Liver (tissue), 8 donors: ENCODE measurements at regions not wholly inside any gene's neighbourhood (a gene's known extent, or its start where the extent isn't known, plus 50 kb on each side); places are given as distances from the start of the nearest gene placed in this dataset.

Experiments used
- DNase-seq: peaks from one replicate; pipeline ENCODE4 v3.0.0-alpha.2; 2017; ENCODE audit warnings: low spot score
- H3K27ac ChIP-seq, 2 donors: one replicate each; pipeline ENCODE4 v1.7.0; 2013; ENCODE audit warnings: inconsistent platforms in 2 of 2, low read length in 2 of 2, control low read depth in 1 of 2, low read depth in 1 of 2, mild to moderate bottlenecking in 1 of 2
- H3K27me3 ChIP-seq, 4 donors: one replicate each; pipeline versions ENCODE4 v1.6.1 to v1.7.0; 2013; ENCODE audit warnings: low read length in 3 of 4, inconsistent platforms in 1 of 4, mild to moderate bottlenecking in 1 of 4, moderate library complexity in 1 of 4; ENCODE audit not compliant: control insufficient read depth in 4 of 4, insufficient read depth in 4 of 4
- H3K36me3 ChIP-seq, 4 donors: one replicate each; pipeline versions ENCODE4 v1.6.1 to v1.7.0; 2013; ENCODE audit warnings: low read length in 3 of 4, mild to moderate bottlenecking in 3 of 4, low read depth in 1 of 4, moderate library complexity in 1 of 4; ENCODE audit not compliant: control insufficient read depth in 4 of 4, insufficient read depth in 3 of 4
- H3K4me1 ChIP-seq, 4 donors: one replicate each; pipeline versions ENCODE4 v1.6.1 to v1.7.0; 2013; ENCODE audit warnings: low read length in 3 of 4, mild to moderate bottlenecking in 3 of 4, moderate library complexity in 1 of 4; ENCODE audit not compliant: control insufficient read depth in 4 of 4, insufficient read depth in 4 of 4
- H3K4me3 ChIP-seq, 3 donors: one replicate each; pipeline versions ENCODE4 v1.6.1 to v1.7.0; 2013; ENCODE audit warnings: low read length in 3 of 3, control low read depth in 1 of 3, low read depth in 1 of 3, mild to moderate bottlenecking in 1 of 3
- H3K9ac ChIP-seq, 2 donors: one replicate each; pipeline ENCODE4 v1.7.0; 2013; ENCODE audit warnings: low read length in 2 of 2, mild to moderate bottlenecking in 2 of 2, moderate library complexity in 2 of 2, control low read depth in 1 of 2, low read depth in 1 of 2
- H3K9me3 ChIP-seq, 4 donors: one replicate each; pipeline versions ENCODE4 v1.6.1 to v1.7.0; 2013; ENCODE audit warnings: low read length in 3 of 4; ENCODE audit not compliant: control insufficient read depth in 4 of 4
- ATF3 ChIP-seq: IDR thresholded peaks from 2 replicates; pipeline ENCODE4 v1.6.1; 2016; ENCODE audit warnings: antibody characterized with exemption
- CTCF ChIP-seq: fragments of 150-350 bp; IDR thresholded peaks from 2 replicates; pipeline ENCODE4 v1.5.1; 2017; ENCODE audit warnings: improper control_type of control experiment, low read depth, low read length; ENCODE audit not compliant: missing input control
- EGR1 ChIP-seq, 2 donors: IDR thresholded peaks; 2 replicates each; pipeline ENCODE4 v1.6.1; 2016 to 2018; ENCODE audit warnings: antibody characterized with exemption in 2 of 2, low read depth in 2 of 2
- GABPA ChIP-seq, 2 donors: IDR thresholded peaks in 1 of 2; conservative IDR thresholded peaks in 1 of 2; 2 replicates each; pipeline ENCODE4 v1.6.1; 2016; ENCODE audit warnings: antibody characterized with exemption in 2 of 2, mild to moderate bottlenecking in 1 of 2, moderate library complexity in 1 of 2
- MAX ChIP-seq: IDR thresholded peaks from 2 replicates; pipeline ENCODE4 v1.6.1; 2016; ENCODE audit warnings: antibody characterized with exemption
- NR2F2 ChIP-seq: IDR thresholded peaks from 2 replicates; pipeline ENCODE4 v1.6.1; 2016; ENCODE audit warnings: antibody characterized with exemption
- RAD21 ChIP-seq, 2 donors: IDR thresholded peaks; 2 replicates each; pipeline ENCODE4 v1.6.1; 2016; ENCODE audit warnings: antibody characterized with exemption in 2 of 2, mild to moderate bottlenecking in 2 of 2
- REST ChIP-seq: IDR thresholded peaks from 2 replicates; pipeline ENCODE4 v1.6.1; 2016; ENCODE audit warnings: antibody characterized with exemption, mild to moderate bottlenecking
- RXRA ChIP-seq, 2 donors: IDR thresholded peaks; 2 replicates each; pipeline ENCODE4 v1.6.1; 2017 to 2018; ENCODE audit warnings: antibody characterized with exemption in 2 of 2, mild to moderate bottlenecking in 1 of 2
- SP1 ChIP-seq: IDR thresholded peaks from 2 replicates; pipeline ENCODE4 v1.6.1; 2018; ENCODE audit warnings: antibody characterized with exemption, mild to moderate bottlenecking
- TAF1 ChIP-seq: conservative IDR thresholded peaks from 2 replicates; pipeline ENCODE4 v1.6.1; 2016; ENCODE audit warnings: antibody characterized with exemption, mild to moderate bottlenecking
- YY1 ChIP-seq: IDR thresholded peaks from 2 replicates; pipeline ENCODE4 v1.6.1; 2016; ENCODE audit warnings: antibody characterized with exemption, mild to moderate bottlenecking
- ZBTB33 ChIP-seq: IDR thresholded peaks from 2 replicates; pipeline ENCODE4 v1.6.1; 2016; ENCODE audit warnings: antibody characterized with exemption
- WGBS: extraction: QIAGEN DNeasy Blood & Tissue Kit; methylation state at CpG from one replicate; pipeline ENCODE4 v1.1.7; 2013; 5-methylcytosine and 5-hydroxymethylcytosine counted together
- donor health status: healthy.
- donor health status: healthy.
- donor health status: healthy.
- donor health status: healthy.
- donor health status: healthy.

GRCh38 chr11:28715726-28716125 lies 607.5 kb downstream of the METTL15 start:
- 75% methylated on average over 4 of the region's 4 CpGs for WGBS
- H3K4me3 ChIP-seq, result no peak overlapping the region
- TF ChIP-seq CTCF, result no peak
- TF ChIP-seq ZBTB33, result no peak
- TF ChIP-seq YY1, result no peak
- H3K36me3 ChIP-seq, result no peaks in the 10 kb centered on the region
- no peak for DNase-seq
- no peaks in the 10 kb centered on the region for H3K4me1 ChIP-seq
- H3K27ac ChIP-seq, result no peak overlapping the region
- no peak overlapping the region for H3K9ac ChIP-seq
- no peaks in the 10 kb centered on the region for H3K27me3 ChIP-seq
- no peaks in the 10 kb centered on the region for H3K9me3 ChIP-seq

- no peaks in the 10 kb centered on the region for H3K9me3 ChIP-seq
- DNase-seq, result no peak
- 41% methylated on average over 2 of the region's 2 CpGs for WGBS
- H3K27ac ChIP-seq, result no peak overlapping the region
- no peaks in the 10 kb centered on the region for H3K27me3 ChIP-seq
- no peaks in the 10 kb centered on the region for H3K4me1 ChIP-seq
- H3K4me3 ChIP-seq, result no peak overlapping the region
- H3K36me3 ChIP-seq, result no peaks in the 10 kb centered on the region
- TF ChIP-seq SP1, result no peak
- TF ChIP-seq REST, result no peak
- TF ChIP-seq RAD21 (IDR thresholded peaks at IDR 0.05), result no peak
- no peak for TF ChIP-seq YY1
- no peak for TF ChIP-seq ZBTB33
- TF ChIP-seq TAF1, result no peak
- no peak for TF ChIP-seq RXRA (IDR thresholded peaks at IDR 0.05)
- no peak for TF ChIP-seq EGR1 (IDR thresholded peaks at IDR 0.05; ENCODE audit: low read depth in 2 of 2)
- TF ChIP-seq NR2F2, result no peak
- TF ChIP-seq ATF3, result no peak
- no peak for TF ChIP-seq MAX
- TF ChIP-seq GABPA (IDR thresholded peaks at IDR 0.05 in 1 of 2, conservative IDR thresholded peaks at IDR 0.05 in 1 of 2), result no peak
- no peak for TF ChIP-seq CTCF
- no peak overlapping the region for H3K9ac ChIP-seq
These were observed 605.7 kb downstream of the METTL15 start for GRCh38 chr11:28713850-28714249.
